ENCODE measurements at regions not wholly inside any gene's neighbourhood (a gene's known extent, or its start where the extent isn't known, plus 50 kb on each side); places are given as distances from the start of the nearest gene placed in this dataset.

- DNase-seq (ENCODE audit: insufficient read length, low spot score) (no peak), FAIRE-seq (no peak)
- TF ChIP-seq TAF1 (IDR thresholded peaks at IDR 0.05; ENCODE audit: low read depth, low read length) (no peak), POU2F2 (IDR thresholded peaks at IDR 0.05; ENCODE audit: low read depth, low read length) (no peak), POLR2AphosphoS5 (IDR thresholded peaks at IDR 0.05; ENCODE audit: low read depth, low read length) (no peak), SPI1 (IDR thresholded peaks at IDR 0.05; ENCODE audit: low read depth, low read length) (no peak)
Observed at GRCh38 chr15:70465812-70466211, 297.5 kb downstream of the UACA start.

- no peak for FAIRE-seq
- DNase-seq (ENCODE audit: insufficient read length, low spot score): no peak
- TF ChIP-seq TAF1 (IDR thresholded peaks at IDR 0.05; ENCODE audit: low read depth, low read length): no peak
- TF ChIP-seq POLR2A (IDR thresholded peaks at IDR 0.05; ENCODE audit: low read depth, low read length): no peak
- TF ChIP-seq POU2F2 (IDR thresholded peaks at IDR 0.05; ENCODE audit: low read depth, low read length): no peak
Observed at GRCh38 chr15:70463453-70463834, 299.9 kb downstream of the UACA start.

- DNase-seq (ENCODE audit: insufficient read length, low spot score) (no peak), FAIRE-seq (no peak)
- TF ChIP-seq POLR2A (IDR thresholded peaks at IDR 0.05; ENCODE audit: low read depth, low read length) (no peak), TAF1 (IDR thresholded peaks at IDR 0.05; ENCODE audit: low read depth, low read length) (no peak), POLR2AphosphoS5 (IDR thresholded peaks at IDR 0.05; ENCODE audit: low read depth, low read length) (no peak), SPI1 (IDR thresholded peaks at IDR 0.05; ENCODE audit: low read depth, low read length) (no peak), PAX5 (IDR thresholded peaks at IDR 0.05; ENCODE audit: insufficient read depth, low read length, severe bottlenecking) (no peak), POU2F2 (IDR thresholded peaks at IDR 0.05; ENCODE audit: low read depth, low read length) (no peak)
Observed at GRCh38 chr15:70461992-70462391, 301.4 kb downstream of the UACA start.

GRCh38 chr15:70461017-70461416 lies 302.3 kb downstream of the UACA start:
- TF ChIP-seq PAX5 (IDR thresholded peaks at IDR 0.05; ENCODE audit: insufficient read depth, low read length, severe bottlenecking) (no peak), POLR2AphosphoS5 (IDR thresholded peaks at IDR 0.05; ENCODE audit: low read depth, low read length) (no peak), SPI1 (IDR thresholded peaks at IDR 0.05; ENCODE audit: low read depth, low read length) (no peak), POU2F2 (IDR thresholded peaks at IDR 0.05; ENCODE audit: low read depth, low read length) (no peak), POLR2A (IDR thresholded peaks at IDR 0.05; ENCODE audit: low read depth, low read length) (no peak), TAF1 (IDR thresholded peaks at IDR 0.05; ENCODE audit: low read depth, low read length) (no peak)
- FAIRE-seq: no peak
- DNase-seq (ENCODE audit: insufficient read length, low spot score): no peak

GRCh38 chr15:70459312-70459711 lies 304.0 kb downstream of the UACA start:
- TF ChIP-seq POLR2AphosphoS5 (IDR thresholded peaks at IDR 0.05; ENCODE audit: low read depth, low read length) (no peak), POU2F2 (IDR thresholded peaks at IDR 0.05; ENCODE audit: low read depth, low read length) (no peak), TAF1 (IDR thresholded peaks at IDR 0.05; ENCODE audit: low read depth, low read length) (no peak), PAX5 (IDR thresholded peaks at IDR 0.05; ENCODE audit: insufficient read depth, low read length, severe bottlenecking) (no peak), POLR2A (IDR thresholded peaks at IDR 0.05; ENCODE audit: low read depth, low read length) (no peak), SPI1 (IDR thresholded peaks at IDR 0.05; ENCODE audit: low read depth, low read length) (no peak)
- FAIRE-seq (no peak), DNase-seq (ENCODE audit: insufficient read length, low spot score) (no peak)

- TF ChIP-seq POU2F2 (IDR thresholded peaks at IDR 0.05; ENCODE audit: low read depth, low read length) (no peak), TAF1 (IDR thresholded peaks at IDR 0.05; ENCODE audit: low read depth, low read length) (no peak), POLR2AphosphoS5 (IDR thresholded peaks at IDR 0.05; ENCODE audit: low read depth, low read length) (no peak), SPI1 (IDR thresholded peaks at IDR 0.05; ENCODE audit: low read depth, low read length) (no peak), POLR2A (IDR thresholded peaks at IDR 0.05; ENCODE audit: low read depth, low read length) (no peak), PAX5 (IDR thresholded peaks at IDR 0.05; ENCODE audit: insufficient read depth, low read length, severe bottlenecking) (no peak)
- FAIRE-seq (no peak), DNase-seq (ENCODE audit: insufficient read length, low spot score) (no peak)
Observed at GRCh38 chr15:70453766-70454165, 309.6 kb downstream of the UACA start.

GRCh38 chr15:70453238-70453637 lies 310.1 kb downstream of the UACA start:
- DNase-seq (ENCODE audit: insufficient read length, low spot score) (no peak), FAIRE-seq (no peak)
- TF ChIP-seq POU2F2 (IDR thresholded peaks at IDR 0.05; ENCODE audit: low read depth, low read length) (no peak), SPI1 (IDR thresholded peaks at IDR 0.05; ENCODE audit: low read depth, low read length) (no peak), PAX5 (IDR thresholded peaks at IDR 0.05; ENCODE audit: insufficient read depth, low read length, severe bottlenecking) (no peak), POLR2AphosphoS5 (IDR thresholded peaks at IDR 0.05; ENCODE audit: low read depth, low read length) (no peak), TAF1 (IDR thresholded peaks at IDR 0.05; ENCODE audit: low read depth, low read length) (no peak), POLR2A (IDR thresholded peaks at IDR 0.05; ENCODE audit: low read depth, low read length) (no peak)

- no peak for FAIRE-seq
- TF ChIP-seq POU2F2 (IDR thresholded peaks at IDR 0.05; ENCODE audit: low read depth, low read length): no peak
- no peak for TF ChIP-seq PAX5 (IDR thresholded peaks at IDR 0.05; ENCODE audit: insufficient read depth, low read length, severe bottlenecking)
- no peak for TF ChIP-seq SPI1 (IDR thresholded peaks at IDR 0.05; ENCODE audit: low read depth, low read length)
- no peak for TF ChIP-seq TAF1 (IDR thresholded peaks at IDR 0.05; ENCODE audit: low read depth, low read length)
- no peak for TF ChIP-seq POLR2AphosphoS5 (IDR thresholded peaks at IDR 0.05; ENCODE audit: low read depth, low read length)
- TF ChIP-seq POLR2A (IDR thresholded peaks at IDR 0.05; ENCODE audit: low read depth, low read length): no peak
- DNase-seq (ENCODE audit: insufficient read length, low spot score): no peak
Observed at GRCh38 chr15:70451821-70452653, 311.3 kb downstream of the UACA start.

- no peak for FAIRE-seq
- no peak for DNase-seq (ENCODE audit: insufficient read length, low spot score)
- TF ChIP-seq SPI1 (IDR thresholded peaks at IDR 0.05; ENCODE audit: low read depth, low read length): no peak
- no peak for TF ChIP-seq POLR2A (IDR thresholded peaks at IDR 0.05; ENCODE audit: low read depth, low read length)
- TF ChIP-seq POLR2AphosphoS5 (IDR thresholded peaks at IDR 0.05; ENCODE audit: low read depth, low read length): no peak
- TF ChIP-seq TAF1 (IDR thresholded peaks at IDR 0.05; ENCODE audit: low read depth, low read length): no peak
- TF ChIP-seq POU2F2 (IDR thresholded peaks at IDR 0.05; ENCODE audit: low read depth, low read length): no peak
- TF ChIP-seq PAX5 (IDR thresholded peaks at IDR 0.05; ENCODE audit: insufficient read depth, low read length, severe bottlenecking): no peak
Observed at GRCh38 chr15:70450142-70450443, 313.3 kb downstream of the UACA start.

Measured in GM12891 (cell line).